MM.1S (cell line): ENCODE measurements at regions not wholly inside any gene's neighbourhood (a gene's known extent, or its start where the extent isn't known, plus 50 kb on each side); places are given as distances from the start of the nearest gene placed in this dataset.

Experiments
- CTCF ChIP-seq: fragments of 300-600 bp; sonication (generic); IDR thresholded peaks from 2 replicates; pipeline ENCODE4 v1.5.1; 2016; ENCODE audit warnings: antibody characterized with exemption, low read length, mixed read lengths
- EZH2 ChIP-seq: fragments of 300-600 bp; sonication (generic); optimal IDR thresholded peaks from 2 replicates; pipeline ENCODE3; 2017; ENCODE audit warnings: low read depth, mild to moderate bottlenecking, antibody characterized with exemption, low read length, mixed read lengths

DNA sequence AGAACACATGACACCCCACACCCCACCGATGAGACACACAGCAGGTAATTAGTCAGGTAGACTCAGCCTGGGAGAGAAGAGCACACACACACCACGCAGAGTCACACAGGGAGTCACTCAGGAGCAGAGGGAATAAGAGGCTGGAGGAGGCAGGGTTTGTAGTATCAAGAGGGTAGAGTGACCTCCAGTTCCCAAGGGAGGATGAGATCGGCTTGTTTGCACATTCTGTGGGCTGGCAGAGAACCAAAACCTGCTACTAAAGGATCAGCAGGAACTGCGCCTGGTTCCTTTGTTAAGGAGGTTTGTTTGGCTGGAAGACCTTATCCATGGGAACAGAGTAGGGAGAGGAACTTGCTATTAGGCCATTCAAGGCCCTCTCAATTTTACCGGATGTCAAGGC lies 281.4 kb upstream of the SLCO3A1 start:
- no peak for TF ChIP-seq EZH2
- no peak for TF ChIP-seq CTCF
